ENCODE measurements at regions not wholly inside any gene's neighbourhood (a gene's known extent, or its start where the extent isn't known, plus 50 kb on each side); places are given as distances from the start of the nearest gene placed in this dataset.
"Not testable (repeated sequence)": the region's sequence is repeated elsewhere in the genome, so short reads cannot be mapped to it uniquely, and the experiment has no call there.

DNA sequence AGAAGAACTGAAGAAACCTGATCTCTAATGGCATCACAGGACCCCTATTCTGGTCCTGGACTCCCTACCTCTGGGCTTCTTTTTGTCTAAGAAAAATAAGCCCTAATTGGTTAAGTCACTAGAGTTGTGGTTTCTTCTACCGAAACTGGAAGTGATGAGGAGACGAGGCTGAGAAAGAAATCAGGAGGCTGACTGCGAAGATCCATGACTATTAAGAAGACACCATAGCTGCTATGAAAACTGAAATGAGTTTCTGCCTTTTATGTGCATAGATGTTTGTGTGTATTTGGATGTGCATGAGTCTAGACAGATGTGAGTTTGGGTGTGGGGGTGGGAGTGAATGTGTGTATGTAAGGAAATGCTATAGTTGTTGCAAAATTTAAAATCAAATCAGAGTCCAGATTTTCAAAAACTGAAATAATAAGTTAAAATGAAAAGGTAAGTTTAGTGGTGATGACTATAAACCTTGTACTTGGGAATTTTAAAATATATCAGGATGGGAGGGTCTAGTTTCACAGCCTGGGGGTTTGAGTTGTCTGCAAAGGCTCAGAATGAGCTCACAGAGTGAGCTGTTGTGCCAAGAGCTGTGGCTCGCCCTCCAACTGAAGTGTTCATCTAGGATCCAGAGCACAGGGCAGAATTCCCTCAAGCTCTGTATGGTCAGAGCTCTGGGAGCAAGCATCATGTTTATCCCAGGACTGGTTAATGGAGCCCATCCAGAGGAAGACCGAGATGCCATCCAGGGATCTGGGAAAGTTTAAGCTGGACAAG is 94.9 kb downstream of the VCPKMT start:
- no peaks in the 10 kb centered on the region for H3K4me1 ChIP-seq (ENCODE audit: insufficient read depth, low read length)
- H2AFZ ChIP-seq (ENCODE audit: low read depth, low read length): no peak overlapping the region
- H3K9me3 ChIP-seq (ENCODE audit: low read length): no peaks in the 10 kb centered on the region
- no peaks in the 10 kb centered on the region for H3K27me3 ChIP-seq (ENCODE audit: insufficient read depth, low read length)
- no peaks in the 10 kb centered on the region for H3K36me3 ChIP-seq (ENCODE audit: insufficient read depth, low read length)
- no peak overlapping the region for H3K4me3 ChIP-seq (ENCODE audit: low read length)

GRCh38 chr14:50022661-50023060 is 93.7 kb downstream of the VCPKMT start:
- H3K4me1 ChIP-seq (ENCODE audit: insufficient read depth, low read length): no peaks in the 10 kb centered on the region
- H3K27me3 ChIP-seq (ENCODE audit: insufficient read depth, low read length): no peaks in the 10 kb centered on the region
- H3K36me3 ChIP-seq (ENCODE audit: insufficient read depth, low read length): no peaks in the 10 kb centered on the region
- no peaks in the 10 kb centered on the region for H3K9me3 ChIP-seq (ENCODE audit: low read length)
- H2AFZ ChIP-seq (ENCODE audit: low read depth, low read length): no peak overlapping the region
- H3K4me3 ChIP-seq (ENCODE audit: low read length): no peak overlapping the region

- Histone ChIP-seq H3K36me3 (ENCODE audit: insufficient read depth, low read length) (no peaks in the 10 kb centered on the region), H3K4me3 (ENCODE audit: low read length) (no peak overlapping the region), H2AFZ (ENCODE audit: low read depth, low read length) (no peak overlapping the region), H3K27me3 (ENCODE audit: insufficient read depth, low read length) (no peaks in the 10 kb centered on the region), H3K4me1 (ENCODE audit: insufficient read depth, low read length) (no peaks in the 10 kb centered on the region), H3K9me3 (ENCODE audit: low read length) (no peaks in the 10 kb centered on the region)
Measured at GRCh38 chr14:50023671-50024490, 92.5 kb downstream of the VCPKMT start.

GRCh38 chr14:50025073-50025472 is 91.3 kb downstream of the VCPKMT start:
- Histone ChIP-seq H3K9me3 (ENCODE audit: low read length) (no peaks in the 10 kb centered on the region), H3K4me1 (ENCODE audit: insufficient read depth, low read length) (no peaks in the 10 kb centered on the region), H2AFZ (ENCODE audit: low read depth, low read length) (no peak overlapping the region), H3K4me3 (ENCODE audit: low read length) (no peak overlapping the region), H3K27me3 (ENCODE audit: insufficient read depth, low read length) (no peaks in the 10 kb centered on the region), H3K36me3 (ENCODE audit: insufficient read depth, low read length) (no peaks in the 10 kb centered on the region)

- Histone ChIP-seq H3K36me3 (ENCODE audit: insufficient read depth, low read length) (no peaks in the 10 kb centered on the region), H3K27me3 (ENCODE audit: insufficient read depth, low read length) (no peaks in the 10 kb centered on the region), H3K4me3 (ENCODE audit: low read length) (no peak overlapping the region), H3K9me3 (ENCODE audit: low read length) (no peaks in the 10 kb centered on the region), H2AFZ (ENCODE audit: low read depth, low read length) (no peak overlapping the region), H3K4me1 (ENCODE audit: insufficient read depth, low read length) (no peaks in the 10 kb centered on the region)
Measured at GRCh38 chr14:50025776-50026175, 90.6 kb downstream of the VCPKMT start.

GRCh38 chr14:50026396-50026795 is 90.0 kb downstream of the VCPKMT start:
- Histone ChIP-seq H3K27me3 (ENCODE audit: insufficient read depth, low read length) (no peaks in the 10 kb centered on the region), H3K9me3 (ENCODE audit: low read length) (no peaks in the 10 kb centered on the region), H2AFZ (ENCODE audit: low read depth, low read length) (no peak overlapping the region), H3K36me3 (ENCODE audit: insufficient read depth, low read length) (no peaks in the 10 kb centered on the region), H3K4me1 (ENCODE audit: insufficient read depth, low read length) (no peaks in the 10 kb centered on the region), H3K4me3 (ENCODE audit: low read length) (no peak overlapping the region)

GRCh38 chr14:50027816-50028215 is 88.6 kb downstream of the VCPKMT start:
- Histone ChIP-seq H2AFZ (ENCODE audit: low read depth, low read length) (no peak overlapping the region), H3K4me3 (ENCODE audit: low read length) (no peak overlapping the region), H3K36me3 (ENCODE audit: insufficient read depth, low read length) (no peaks in the 10 kb centered on the region), H3K27me3 (ENCODE audit: insufficient read depth, low read length) (no peaks in the 10 kb centered on the region), H3K4me1 (ENCODE audit: insufficient read depth, low read length) (no peaks in the 10 kb centered on the region), H3K9me3 (ENCODE audit: low read length) (no peaks in the 10 kb centered on the region)

DNA sequence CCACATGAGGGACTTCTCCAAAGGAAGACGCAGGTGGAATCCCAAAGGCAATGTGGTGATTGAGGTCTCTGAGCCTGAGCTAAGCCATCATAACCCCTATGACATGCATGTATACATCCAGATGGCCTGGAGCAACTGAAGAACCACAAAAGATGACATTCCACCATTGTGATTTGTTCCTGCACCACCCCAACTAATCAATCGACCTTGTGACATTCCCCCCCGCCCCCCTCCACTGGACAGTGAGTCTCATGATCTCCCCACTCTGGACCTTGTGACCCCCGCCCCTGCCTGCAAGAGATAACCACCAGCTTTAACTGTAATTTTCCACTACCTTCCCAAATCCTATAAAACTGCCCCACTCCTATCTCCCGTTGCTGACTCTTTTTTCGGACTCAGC is 87.9 kb downstream of the VCPKMT start:
- Histone ChIP-seq H3K9me3 (ENCODE audit: low read length) (no peaks in the 10 kb centered on the region), H3K4me3 (ENCODE audit: low read length) (no peak overlapping the region), H3K36me3 (ENCODE audit: insufficient read depth, low read length) (no peaks in the 10 kb centered on the region), H3K4me1 (ENCODE audit: insufficient read depth, low read length) (no peaks in the 10 kb centered on the region), H3K27me3 (ENCODE audit: insufficient read depth, low read length) (no peaks in the 10 kb centered on the region), H2AFZ (ENCODE audit: low read depth, low read length) (no peak overlapping the region)

GRCh38 chr14:50030036-50030435 is 86.3 kb downstream of the VCPKMT start:
- H2AFZ ChIP-seq (ENCODE audit: low read depth, low read length): no peak overlapping the region
- no peak overlapping the region for H3K4me3 ChIP-seq (ENCODE audit: low read length)
- H3K27me3 ChIP-seq (ENCODE audit: insufficient read depth, low read length): no peaks in the 10 kb centered on the region
- no peaks in the 10 kb centered on the region for H3K36me3 ChIP-seq (ENCODE audit: insufficient read depth, low read length)
- H3K4me1 ChIP-seq (ENCODE audit: insufficient read depth, low read length): no peaks in the 10 kb centered on the region
- H3K9me3 ChIP-seq (ENCODE audit: low read length): no peaks in the 10 kb centered on the region

DNA sequence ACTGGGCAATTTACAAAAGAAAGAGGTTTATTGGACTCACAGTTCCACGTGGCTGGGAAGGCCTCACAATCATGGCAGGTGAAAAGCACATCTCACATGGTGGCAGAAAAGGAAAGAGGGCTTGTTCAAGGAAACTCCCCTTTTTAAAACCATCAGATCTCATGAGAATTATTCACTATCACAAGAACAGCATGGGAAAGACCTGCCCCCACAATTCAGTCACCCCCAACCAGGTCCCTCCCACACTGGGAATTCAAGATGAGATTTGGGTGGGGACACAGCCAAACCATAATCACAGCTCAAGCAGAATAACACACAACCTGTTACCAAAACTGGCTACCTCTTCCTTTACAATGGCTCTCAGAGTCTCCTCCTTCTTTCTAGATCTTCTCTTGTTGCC is 85.5 kb downstream of the VCPKMT start:
- not testable (repeated sequence) for H3K36me3 ChIP-seq (ENCODE audit: insufficient read depth, low read length); H3K9me3 ChIP-seq (ENCODE audit: low read length)

GRCh38 chr14:50031602-50032313 is 84.6 kb downstream of the VCPKMT start:
- no peaks in the 10 kb centered on the region for H3K4me1 ChIP-seq (ENCODE audit: insufficient read depth, low read length)
- no peaks in the 10 kb centered on the region for H3K27me3 ChIP-seq (ENCODE audit: insufficient read depth, low read length)
- H2AFZ ChIP-seq (ENCODE audit: low read depth, low read length): no peak overlapping the region
- H3K9me3 ChIP-seq (ENCODE audit: low read length): no peaks in the 10 kb centered on the region
- no peak overlapping the region for H3K4me3 ChIP-seq (ENCODE audit: low read length)
- no peaks in the 10 kb centered on the region for H3K36me3 ChIP-seq (ENCODE audit: insufficient read depth, low read length)

More for the DNA sequence above, 85.5 kb downstream of the VCPKMT start:
- not testable (repeated sequence) for H3K27me3 ChIP-seq (ENCODE audit: insufficient read depth, low read length); H3K4me1 ChIP-seq (ENCODE audit: insufficient read depth, low read length); H3K4me3 ChIP-seq (ENCODE audit: low read length); H2AFZ ChIP-seq (ENCODE audit: low read depth, low read length)

- H3K9me3 ChIP-seq (ENCODE audit: low read length); H3K27me3 ChIP-seq (ENCODE audit: insufficient read depth, low read length); H3K36me3 ChIP-seq (ENCODE audit: insufficient read depth, low read length); H3K4me3 ChIP-seq (ENCODE audit: low read length); H3K4me1 ChIP-seq (ENCODE audit: insufficient read depth, low read length); H2AFZ ChIP-seq (ENCODE audit: low read depth, low read length): not testable (repeated sequence)
Measured at GRCh38 chr14:50032462-50033167, 83.8 kb downstream of the VCPKMT start.

- no peaks in the 10 kb centered on the region for H3K27me3 ChIP-seq (ENCODE audit: insufficient read depth, low read length)
- no peaks in the 10 kb centered on the region for H3K36me3 ChIP-seq (ENCODE audit: insufficient read depth, low read length)
- no peaks in the 10 kb centered on the region for H3K4me1 ChIP-seq (ENCODE audit: insufficient read depth, low read length)
- no peaks in the 10 kb centered on the region for H3K9me3 ChIP-seq (ENCODE audit: low read length)
- H3K4me3 ChIP-seq (ENCODE audit: low read length): no peak overlapping the region
- H2AFZ ChIP-seq (ENCODE audit: low read depth, low read length): no peak overlapping the region
Measured at GRCh38 chr14:50035214-50035613, 81.2 kb downstream of the VCPKMT start.

All from neuron (in vitro differentiated cells).